ENCODE measurements at regions not wholly inside any gene's neighbourhood (a gene's known extent, or its start where the extent isn't known, plus 50 kb on each side); places are given as distances from the start of the nearest gene placed in this dataset.

GRCh38 chr10:44010873-44011602 lies 362.4 kb upstream of the ZNF32 start:
- H3K4me3 ChIP-seq (ENCODE audit: low read depth, low read length): no peak overlapping the region
- no peak for TF ChIP-seq CTCF (conservative IDR thresholded peaks at IDR 0.05; ENCODE audit: low read depth, low read length)
- no peak for DNase-seq (ENCODE audit: low read depth)

DNA sequence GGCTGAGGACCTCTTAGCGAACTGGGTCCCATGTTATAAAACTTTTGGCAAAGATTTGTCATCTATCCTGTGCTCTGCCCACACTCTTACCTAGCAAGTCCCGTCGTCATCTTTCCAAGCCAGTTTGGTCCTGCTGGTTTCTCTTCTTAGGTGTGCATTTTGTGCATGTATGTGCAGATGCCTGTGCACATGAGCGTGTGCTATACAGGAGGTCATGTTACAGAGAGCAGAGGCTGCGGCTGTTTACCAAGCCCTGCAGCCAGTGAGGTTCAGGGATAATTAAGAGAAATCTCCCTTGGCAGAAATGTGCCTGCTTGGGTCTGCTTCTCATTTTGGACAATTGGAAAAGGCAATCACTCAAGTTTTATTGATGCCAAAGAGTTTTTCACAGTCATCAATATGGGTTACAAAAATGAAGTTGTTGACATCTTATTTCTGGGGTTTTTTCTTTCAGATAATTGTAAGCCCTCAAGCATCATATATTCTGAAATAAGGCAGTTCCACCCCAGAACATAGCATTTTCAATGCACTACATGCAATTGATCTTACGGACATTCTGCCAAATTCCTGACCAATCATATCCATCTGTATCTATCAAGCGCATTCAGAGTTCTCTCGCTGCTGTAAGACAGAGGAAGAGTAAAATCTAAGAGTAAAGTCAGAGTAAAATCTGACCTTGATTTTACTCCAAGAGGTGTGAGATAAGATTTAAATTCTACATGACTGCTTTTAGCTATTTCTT lies 361.4 kb upstream of the ZNF32 start:
- DNase-seq (ENCODE audit: low read depth): no peak
- TF ChIP-seq CTCF (conservative IDR thresholded peaks at IDR 0.05; ENCODE audit: low read depth, low read length): no peak
- no peak overlapping the region for H3K4me3 ChIP-seq (ENCODE audit: low read depth, low read length)

DNA sequence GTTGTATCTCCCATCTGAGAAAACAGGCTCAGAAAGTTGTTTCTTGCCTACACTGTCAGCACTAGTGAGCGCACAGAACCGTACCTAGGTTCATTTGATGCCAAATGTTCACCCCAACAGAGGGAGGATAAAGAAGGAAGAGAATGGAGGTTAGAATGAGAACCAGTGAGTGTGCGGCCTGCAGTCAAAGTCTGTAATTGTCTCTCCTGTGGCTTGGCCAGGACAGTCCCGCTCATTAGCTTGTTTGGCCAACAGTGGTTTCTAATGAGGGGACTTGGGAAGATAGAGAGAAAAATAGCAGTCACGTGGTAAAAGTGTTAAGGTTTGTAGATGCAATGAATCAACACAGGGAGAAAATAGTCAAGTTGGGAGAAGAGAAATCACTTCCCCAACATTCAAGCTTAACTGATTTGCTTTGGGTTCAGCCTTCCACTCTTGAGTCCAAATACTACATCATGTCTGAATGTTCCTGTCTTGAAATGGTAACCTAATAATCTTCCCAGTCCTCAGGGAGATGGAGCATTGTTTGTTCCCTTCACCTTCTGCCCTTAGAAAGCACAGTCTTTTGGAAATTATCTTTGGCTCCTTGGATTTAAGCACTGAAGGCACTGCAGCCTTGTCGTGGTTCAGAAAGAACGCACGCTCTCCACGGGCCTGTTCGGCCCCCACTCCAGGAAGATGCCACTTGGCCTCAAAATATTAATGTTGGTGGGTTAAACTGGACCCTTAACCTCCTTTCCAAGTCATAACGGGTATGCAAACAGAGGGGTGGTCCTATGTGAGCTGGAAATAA lies 360.4 kb upstream of the ZNF32 start:
- no peak for DNase-seq (ENCODE audit: low read depth)
- no peak for TF ChIP-seq CTCF (conservative IDR thresholded peaks at IDR 0.05; ENCODE audit: low read depth, low read length)
- H3K4me3 ChIP-seq (ENCODE audit: low read depth, low read length): no peak overlapping the region

GRCh38 chr10:44008270-44008916 lies 359.7 kb upstream of the ZNF32 start:
- H3K4me3 ChIP-seq (ENCODE audit: low read depth, low read length): no peak overlapping the region
- TF ChIP-seq CTCF (conservative IDR thresholded peaks at IDR 0.05; ENCODE audit: low read depth, low read length): no peak
- DNase-seq (ENCODE audit: low read depth): peak; percentile 17

DNA sequence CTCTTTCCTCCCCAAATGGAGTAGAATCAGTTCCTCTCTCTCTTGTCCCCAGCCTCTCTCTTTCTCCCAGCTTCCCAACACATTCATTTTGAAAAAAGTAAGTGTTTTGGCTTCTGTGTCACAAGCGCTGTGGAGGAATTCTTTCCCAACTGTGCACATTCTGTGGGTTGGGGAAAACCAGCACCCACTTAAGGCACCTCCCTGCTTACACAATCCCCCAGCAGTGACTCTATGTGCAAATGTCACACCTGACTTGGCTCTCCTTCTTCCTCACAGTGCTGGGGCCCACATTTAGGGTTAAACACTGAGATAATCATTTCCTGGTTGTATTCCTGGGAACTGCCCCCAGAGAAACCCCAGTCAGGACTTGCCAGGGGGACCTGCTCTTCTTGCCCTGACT lies 358.1 kb upstream of the ZNF32 start:
- no peak overlapping the region for H3K4me3 ChIP-seq (ENCODE audit: low read depth, low read length)
- no peak for TF ChIP-seq CTCF (conservative IDR thresholded peaks at IDR 0.05; ENCODE audit: low read depth, low read length)
- no peak for DNase-seq (ENCODE audit: low read depth)

DNA sequence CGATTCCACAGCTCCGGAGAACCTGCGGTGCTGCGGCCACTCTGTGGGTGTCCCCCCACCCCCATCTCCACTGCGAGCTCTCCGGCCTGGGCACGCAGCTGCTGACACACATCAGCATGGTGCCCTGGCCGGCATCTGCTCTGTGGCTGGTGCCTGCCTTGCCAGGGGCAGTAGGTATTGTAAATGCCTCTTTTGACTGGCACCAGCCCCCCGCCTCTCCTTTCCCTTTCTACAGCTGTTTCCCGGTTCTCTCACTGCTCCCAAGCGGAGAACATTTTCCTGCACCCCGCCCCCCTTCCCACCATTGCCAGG lies 357.1 kb upstream of the ZNF32 start:
- no peak for TF ChIP-seq CTCF (conservative IDR thresholded peaks at IDR 0.05; ENCODE audit: low read depth, low read length)
- no peak for DNase-seq (ENCODE audit: low read depth)
- H3K4me3 ChIP-seq (ENCODE audit: low read depth, low read length): no peak overlapping the region

Measured in choroid plexus epithelial cell (primary cell).